Spleen (tissue), 11 donors: ENCODE measurements at regions not wholly inside any gene's neighbourhood (a gene's known extent, or its start where the extent isn't known, plus 50 kb on each side); places are given as distances from the start of the nearest gene placed in this dataset.

Source experiments
- DNase-seq: peaks from one replicate; pipeline ENCODE4 v3.0.0-alpha.2; 2020
- H3K27ac ChIP-seq, 8 donors: fragments of 200-600 bp; sonication (generic) in 7 of 8; 1 replicate in 4 of 8; 2 replicates in 4 of 8; pipeline versions ENCODE4 v1.5.0 to v1.8.0; 2016 to 2021; ENCODE audit warnings: inconsistent platforms in 4 of 8, mild to moderate bottlenecking in 4 of 8, moderate library complexity in 1 of 8
- H3K27me3 ChIP-seq, 7 donors: fragments of 200-600 bp; sonication (generic) in 6 of 7; replicated peaks in 1 of 7; 1 replicate in 4 of 7; 2 replicates in 3 of 7; pipeline versions ENCODE4 v1.5.0 to v1.8.0; 2016 to 2021; ENCODE audit warnings: inconsistent platforms in 3 of 7, mild to moderate bottlenecking in 1 of 7
- H3K36me3 ChIP-seq, 6 donors: fragments of 200-600 bp; sonication (generic) in 5 of 6; 1 replicate in 4 of 6; 2 replicates in 2 of 6; pipeline versions ENCODE4 v1.5.0 to v1.8.0; 2016 to 2021; ENCODE audit warnings: inconsistent platforms in 2 of 6
- H3K4me1 ChIP-seq, 6 donors: fragments of 200-600 bp; sonication (generic) in 5 of 6; 1 replicate in 3 of 6; 2 replicates in 3 of 6; pipeline versions ENCODE4 v1.5.0 to v1.8.0; 2016 to 2021; ENCODE audit warnings: inconsistent platforms in 3 of 6
- H3K4me3 ChIP-seq, 8 donors: fragments of 200-600 bp; sonication (generic) in 7 of 8; 1 replicate in 4 of 8; 2 replicates in 4 of 8; pipeline versions ENCODE4 v1.5.0 to v1.8.0; 2016 to 2021; ENCODE audit warnings: inconsistent platforms in 4 of 8, mild to moderate bottlenecking in 4 of 8, moderate library complexity in 2 of 8
- H3K9me3 ChIP-seq, 8 donors: fragments of 200-600 bp; sonication (generic) in 7 of 8; 1 replicate in 4 of 8; 2 replicates in 4 of 8; pipeline versions ENCODE4 v1.5.0 to v1.8.0; 2016 to 2021; ENCODE audit warnings: inconsistent platforms in 4 of 8
- CTCF ChIP-seq, 11 experiments: fragments of 200-600 bp in 7 of 11; fragments of 450-650 bp in 4 of 11; sonication (generic) in 4 of 11; IDR thresholded peaks in 8 of 11; conservative IDR thresholded peaks in 3 of 11; 1 replicate in 7 of 11; 2 replicates in 4 of 11; pipeline versions ENCODE4 v1.4.0 to v1.8.0; 2016 to 2021; ENCODE audit warnings: antibody characterized with exemption in 11 of 11, inconsistent platforms in 4 of 11, mild to moderate bottlenecking in 1 of 11
- POLR2A ChIP-seq, 3 donors: fragments of 450-650 bp; IDR thresholded peaks; one replicate each; pipeline ENCODE4 v1.5.1; 2017; ENCODE audit warnings: antibody characterized with exemption in 3 of 3, mild to moderate bottlenecking in 1 of 3
- POLR2AphosphoS5 ChIP-seq, 3 donors: sonication (generic); formaldehyde crosslinking; IDR thresholded peaks; one replicate each; pipeline ENCODE4 v1.5.1; 2017; ENCODE audit warnings: antibody characterized with exemption in 3 of 3
- WGBS, 5 donors: extraction: QIAGEN DNeasy Blood & Tissue Kit in 3 of 5; methylation state at CpG; one replicate each; pipeline versions ENCODE4 v1.1.5 to v1.1.7; 2013 to 2018; 5-methylcytosine and 5-hydroxymethylcytosine counted together
- intact Hi-C: fragments of 100-400 bp; cut with DNase I; formaldehyde crosslinking; loops from one replicate; pipeline ENCODE4 v1.15.0; 2023; ENCODE audit warnings: low total_unique reads
- donor health status: healthy with polysubstance abuse.
- donor health status: DM: no; HTN: no; CAD: no; lungs with moderate emphysema.
- donor health status: DM: no; HTN: no; CAD: no.
- donor health status: Bipolar disorder and iron deficiency.
- donor health status: healthy.
- donor health status: DM: no; HTN: no; CAD: no.
- donor health status: DM: yes; HTN: yes; CAD: no.

GRCh38 chr6:167578371-167578901 lies 248.3 kb upstream of the AFDN start:
- no peak for TF ChIP-seq CTCF (IDR thresholded peaks at IDR 0.05 in 8 of 11, conservative IDR thresholded peaks at IDR 0.05 in 3 of 11)
- TF ChIP-seq POLR2A (IDR thresholded peaks at IDR 0.05): no peak
- no peak for TF ChIP-seq POLR2AphosphoS5 (IDR thresholded peaks at IDR 0.05)
- intact Hi-C loops: no loop called here
- DNase-seq: no peak
- H3K4me3 ChIP-seq: no peak overlapping the region
- H3K27me3 ChIP-seq: no peaks in the 10 kb centered on the region
- H3K27ac ChIP-seq: no peak overlapping the region
- no peaks in the 10 kb centered on the region for H3K4me1 ChIP-seq
- H3K36me3 ChIP-seq: no peaks in the 10 kb centered on the region
- H3K9me3 ChIP-seq: peaks cover 3 to 18% (median 12%) of the 10 kb centered on the region in 8 donors
- 88 to 96% (median 92%) methylated on average over 16 of the region's 16 CpGs for WGBS, 5 donors

- no peak overlapping the region for H3K27ac ChIP-seq
- 60 to 87% (median 81%) methylated on average over 9 of the region's 9 CpGs for WGBS, 5 donors
- H3K4me3 ChIP-seq: no peak overlapping the region
- no peak for TF ChIP-seq POLR2A (IDR thresholded peaks at IDR 0.05)
- no peak for TF ChIP-seq POLR2AphosphoS5 (IDR thresholded peaks at IDR 0.05)
- TF ChIP-seq CTCF (IDR thresholded peaks at IDR 0.05 in 8 of 11, conservative IDR thresholded peaks at IDR 0.05 in 3 of 11): no peak
- intact Hi-C loops: no loop called here
- no peaks in the 10 kb centered on the region for H3K4me1 ChIP-seq
- H3K27me3 ChIP-seq: no peaks in the 10 kb centered on the region
- peaks cover 3 to 32% (median 21%) of the 10 kb centered on the region in 8 donors for H3K9me3 ChIP-seq
- no peaks in the 10 kb centered on the region for H3K36me3 ChIP-seq
- no peak for DNase-seq
These were observed 246.7 kb upstream of the AFDN start for GRCh38 chr6:167579806-167580618.

- H3K36me3 ChIP-seq: no peaks in the 10 kb centered on the region
- no peak for DNase-seq
- peaks cover 3 to 35% (median 22%) of the 10 kb centered on the region in 8 donors for H3K9me3 ChIP-seq
- no peak overlapping the region for H3K4me3 ChIP-seq
- H3K27me3 ChIP-seq: no peaks in the 10 kb centered on the region
- intact Hi-C loops: no loop called here
- no peak for TF ChIP-seq POLR2AphosphoS5 (IDR thresholded peaks at IDR 0.05)
- TF ChIP-seq POLR2A (IDR thresholded peaks at IDR 0.05): no peak
- no peak for TF ChIP-seq CTCF (IDR thresholded peaks at IDR 0.05 in 8 of 11, conservative IDR thresholded peaks at IDR 0.05 in 3 of 11)
- WGBS, 5 donors: 40 to 78% (median 66%) methylated on average over 4 of the region's 4 CpGs
- H3K27ac ChIP-seq: no peak overlapping the region
- H3K4me1 ChIP-seq: no peaks in the 10 kb centered on the region
These were observed 246.1 kb upstream of the AFDN start for GRCh38 chr6:167580619-167580911.

GRCh38 chr6:167581637-167582036 lies 245.1 kb upstream of the AFDN start:
- 85 to 94% (median 94%) methylated on average over 3 to 6 of the region's 6 CpGs for WGBS, 5 donors
- TF ChIP-seq POLR2A (IDR thresholded peaks at IDR 0.05) (no peak), POLR2AphosphoS5 (IDR thresholded peaks at IDR 0.05) (no peak), CTCF (IDR thresholded peaks at IDR 0.05 in 8 of 11, conservative IDR thresholded peaks at IDR 0.05 in 3 of 11) (no peak)
- H3K4me1 ChIP-seq: no peaks in the 10 kb centered on the region
- no peaks in the 10 kb centered on the region for H3K27me3 ChIP-seq
- no peak overlapping the region for H3K4me3 ChIP-seq
- H3K27ac ChIP-seq: no peak overlapping the region
- no peak for DNase-seq
- intact Hi-C loops: no loop called here
- peaks cover 3 to 35% (median 22%) of the 10 kb centered on the region in 8 donors for H3K9me3 ChIP-seq
- no peaks in the 10 kb centered on the region for H3K36me3 ChIP-seq
